Parathyroid adenoma (tissue), 2 donors: ENCODE measurements at regions not wholly inside any gene's neighbourhood (a gene's known extent, or its start where the extent isn't known, plus 50 kb on each side); places are given as distances from the start of the nearest gene placed in this dataset.

Experiments
- H2AFZ ChIP-seq: fragments of 300-600 bp; sonication (generic); one replicate; pipeline ENCODE4 v1.7.0; 2017; ENCODE audit warnings: antibody characterized with exemption, mild to moderate bottlenecking
- H3K27ac ChIP-seq: fragments of 300-600 bp; sonication (generic); one replicate; pipeline ENCODE4 v1.7.0; 2017
- H3K27me3 ChIP-seq: fragments of 300-600 bp; sonication (generic); one replicate; pipeline ENCODE4 v1.7.0; 2017; ENCODE audit warnings: low read length; ENCODE audit not compliant: control insufficient read depth, insufficient read depth
- H3K36me3 ChIP-seq: fragments of 300-600 bp; sonication (generic); one replicate; pipeline ENCODE4 v1.7.0; 2017; ENCODE audit warnings: low read length; ENCODE audit not compliant: control insufficient read depth, insufficient read depth
- H3K4me1 ChIP-seq: fragments of 300-600 bp; sonication (generic); one replicate; pipeline ENCODE4 v1.7.0; 2017; ENCODE audit warnings: control low read depth
- H3K4me2 ChIP-seq: fragments of 300-600 bp; sonication (generic); one replicate; pipeline ENCODE4 v1.7.0; 2017; ENCODE audit warnings: low read length
- H3K4me3 ChIP-seq: fragments of 300-600 bp; sonication (generic); one replicate; pipeline ENCODE4 v1.7.0; 2017; ENCODE audit warnings: low read depth, low read length
- H3K79me2 ChIP-seq: fragments of 300-600 bp; sonication (generic); one replicate; pipeline ENCODE4 v1.7.0; 2017; ENCODE audit warnings: control low read depth
- H3K9ac ChIP-seq: fragments of 300-600 bp; sonication (generic); one replicate; pipeline ENCODE4 v1.7.0; 2017; ENCODE audit warnings: mild to moderate bottlenecking
- H3K9me3 ChIP-seq: fragments of 300-600 bp; sonication (generic); one replicate; pipeline ENCODE4 v1.7.0; 2017; ENCODE audit warnings: low read length; ENCODE audit not compliant: control insufficient read depth
- CTCF ChIP-seq: fragments of 300-600 bp; sonication (generic); IDR thresholded peaks from one replicate; pipeline ENCODE4 v1.7.0; 2017; ENCODE audit warnings: antibody characterized with exemption, mild to moderate bottlenecking
- donor health status: primary hyperparathyroidism.

- H3K9ac ChIP-seq, result no peak overlapping the region
- H3K27ac ChIP-seq, result no peak overlapping the region
- no peaks in the 10 kb centered on the region for H3K36me3 ChIP-seq
- H2AFZ ChIP-seq, result no peak overlapping the region
- no peak overlapping the region for H3K4me3 ChIP-seq
- no peak for TF ChIP-seq CTCF
- H3K9me3 ChIP-seq, result no peaks in the 10 kb centered on the region
- H3K4me2 ChIP-seq, result no peak overlapping the region
- H3K79me2 ChIP-seq, result no peaks in the 10 kb centered on the region
- H3K4me1 ChIP-seq, result no peaks in the 10 kb centered on the region
- H3K27me3 ChIP-seq, result no peaks in the 10 kb centered on the region
These were observed 1977.9 kb downstream of the SUCLG1 start for GRCh38 chr2:82481207-82481606.

- no peaks in the 10 kb centered on the region for H3K27me3 ChIP-seq
- H3K9ac ChIP-seq, result no peak overlapping the region
- H3K27ac ChIP-seq, result no peak overlapping the region
- H3K79me2 ChIP-seq, result no peaks in the 10 kb centered on the region
- no peaks in the 10 kb centered on the region for H3K4me1 ChIP-seq
- no peaks in the 10 kb centered on the region for H3K36me3 ChIP-seq
- H3K9me3 ChIP-seq, result no peaks in the 10 kb centered on the region
- H3K4me3 ChIP-seq, result no peak overlapping the region
- H2AFZ ChIP-seq, result no peak overlapping the region
- H3K4me2 ChIP-seq, result no peak overlapping the region
- no peak for TF ChIP-seq CTCF
These were observed 1980.4 kb downstream of the SUCLG1 start for GRCh38 chr2:82478641-82479040.

- H2AFZ ChIP-seq, result no peak overlapping the region
- no peaks in the 10 kb centered on the region for H3K4me1 ChIP-seq
- no peak for TF ChIP-seq CTCF
- H3K79me2 ChIP-seq, result no peaks in the 10 kb centered on the region
- no peaks in the 10 kb centered on the region for H3K36me3 ChIP-seq
- no peak overlapping the region for H3K27ac ChIP-seq
- H3K9me3 ChIP-seq, result no peaks in the 10 kb centered on the region
- no peaks in the 10 kb centered on the region for H3K27me3 ChIP-seq
- no peak overlapping the region for H3K4me2 ChIP-seq
- no peak overlapping the region for H3K4me3 ChIP-seq
- no peak overlapping the region for H3K9ac ChIP-seq
These were observed 1983.0 kb downstream of the SUCLG1 start for GRCh38 chr2:82476094-82476493.

- H3K79me2 ChIP-seq, result no peaks in the 10 kb centered on the region
- H3K9ac ChIP-seq, result no peak overlapping the region
- no peaks in the 10 kb centered on the region for H3K27me3 ChIP-seq
- no peak overlapping the region for H3K4me2 ChIP-seq
- H3K36me3 ChIP-seq, result no peaks in the 10 kb centered on the region
- no peak overlapping the region for H2AFZ ChIP-seq
- H3K9me3 ChIP-seq, result no peaks in the 10 kb centered on the region
- TF ChIP-seq CTCF, result no peak
- H3K4me1 ChIP-seq, result no peaks in the 10 kb centered on the region
- no peak overlapping the region for H3K4me3 ChIP-seq
- H3K27ac ChIP-seq, result no peak overlapping the region
These were observed 2030.8 kb downstream of the SUCLG1 start for GRCh38 chr2:82428251-82428650.

GRCh38 chr2:82412021-82412420, 2047.1 kb downstream of the SUCLG1 start:
- no peak overlapping the region for H3K9ac ChIP-seq
- TF ChIP-seq CTCF, result no peak
- no peak overlapping the region for H2AFZ ChIP-seq
- no peak overlapping the region for H3K4me3 ChIP-seq
- H3K36me3 ChIP-seq, result no peaks in the 10 kb centered on the region
- no peaks in the 10 kb centered on the region for H3K9me3 ChIP-seq
- H3K79me2 ChIP-seq, result no peaks in the 10 kb centered on the region
- H3K27me3 ChIP-seq, result no peaks in the 10 kb centered on the region
- no peaks in the 10 kb centered on the region for H3K4me1 ChIP-seq
- no peak overlapping the region for H3K4me2 ChIP-seq
- no peak overlapping the region for H3K27ac ChIP-seq
